Testis (tissue), 2 donors: ENCODE measurements at regions not wholly inside any gene's neighbourhood (a gene's known extent, or its start where the extent isn't known, plus 50 kb on each side); places are given as distances from the start of the nearest gene placed in this dataset.

Source experiments
- CTCF ChIP-seq, 3 experiments: fragments of 450-650 bp in 2 of 3; fragments of 200-600 bp in 1 of 3; sonication (generic) in 1 of 3; IDR thresholded peaks; one replicate each; pipeline ENCODE4 v1.5.1; 2016 to 2019; ENCODE audit warnings: antibody characterized with exemption in 3 of 3, mild to moderate bottlenecking in 2 of 3, moderate library complexity in 1 of 3
- POLR2A ChIP-seq: fragments of 450-650 bp; IDR thresholded peaks from one replicate; pipeline ENCODE4 v1.6.1; 2017; ENCODE audit warnings: antibody characterized with exemption, mild to moderate bottlenecking, moderate library complexity

- TF ChIP-seq CTCF (IDR thresholded peaks at IDR 0.05) (no peak), POLR2A (no peak)
Measured at GRCh38 chr15:95113041-95113440, 881.7 kb downstream of the MCTP2 start.
